Tibial artery (tissue), 4 donors: ENCODE measurements at regions not wholly inside any gene's neighbourhood (a gene's known extent, or its start where the extent isn't known, plus 50 kb on each side); places are given as distances from the start of the nearest gene placed in this dataset.
"Not testable (repeated sequence)": the region's sequence is repeated elsewhere in the genome, so short reads cannot be mapped to it uniquely, and the experiment has no call there.

ENCODE experiments used
- DNase-seq, 2 donors: peaks; one replicate each; pipeline ENCODE4 v3.0.0-alpha.2; 2019
- H3K27ac ChIP-seq, 2 donors: fragments of 200-600 bp; sonication (generic) in 1 of 2; 1 replicate in 1 of 2; 2 replicates in 1 of 2; pipeline ENCODE4 v1.5.1; 2018 to 2019; ENCODE audit warnings: mild to moderate bottlenecking in 1 of 2
- H3K27me3 ChIP-seq, 2 donors: fragments of 200-600 bp; sonication (generic) in 1 of 2; one replicate each; pipeline versions ENCODE4 v1.5.1 to v1.6.0; 2016 to 2019
- H3K36me3 ChIP-seq, 3 donors: fragments of 200-600 bp; sonication (generic) in 2 of 3; one replicate each; pipeline ENCODE4 v1.5.1; 2016 to 2019; ENCODE audit warnings: mild to moderate bottlenecking in 2 of 3
- H3K4me1 ChIP-seq, 4 donors: fragments of 200-600 bp; sonication (generic) in 2 of 4; 1 replicate in 3 of 4; 2 replicates in 1 of 4; pipeline ENCODE4 v1.5.1; 2016 to 2019
- H3K4me3 ChIP-seq, 2 donors: fragments of 200-600 bp; sonication (generic) in 1 of 2; 1 replicate in 1 of 2; 2 replicates in 1 of 2; pipeline ENCODE4 v1.5.1; 2018 to 2019; ENCODE audit warnings: mild to moderate bottlenecking in 2 of 2
- H3K9me3 ChIP-seq, 3 donors: fragments of 200-600 bp; sonication (generic) in 1 of 3; one replicate each; pipeline ENCODE4 v1.5.1; 2016 to 2019
- intact Hi-C: fragments of 100-400 bp; cut with DNase I; formaldehyde crosslinking; loops from one replicate; pipeline ENCODE4 v1.15.0; 2023; ENCODE audit warnings: low total_unique reads
- TF ChIP-seq, protein P1 (sequence below), 2 experiments: fragments of 200-600 bp in 1 of 2; fragments of 450-650 bp in 1 of 2; IDR thresholded peaks; one replicate each; pipeline ENCODE4 v1.5.1; 2017 to 2019; ENCODE audit warnings: antibody characterized with exemption in 2 of 2, mild to moderate bottlenecking in 1 of 2, moderate library complexity in 1 of 2

DNA sequence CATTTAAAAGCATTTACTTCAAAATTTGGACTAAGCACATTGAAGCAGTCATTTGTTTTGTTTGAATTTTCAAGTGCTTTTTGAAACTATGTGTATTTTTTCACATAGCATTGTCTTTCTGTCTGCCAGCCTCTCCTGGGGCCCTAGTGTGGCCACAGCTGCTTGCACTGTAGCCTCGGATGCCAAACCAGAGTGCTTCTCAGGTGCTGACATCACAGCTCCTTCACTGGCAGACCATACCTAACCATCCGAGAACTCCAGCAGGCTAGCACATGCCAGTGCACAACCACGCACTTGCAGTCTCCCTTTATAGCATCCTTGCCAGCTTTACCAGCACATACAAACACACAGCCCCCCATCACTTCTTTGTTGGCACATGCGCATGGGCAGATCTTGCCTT is 1019.7 kb downstream of the STPG2 start:
- Histone ChIP-seq H3K9me3 (no peaks in the 10 kb centered on the region), H3K27ac (no peak overlapping the region), H3K4me1 (no peaks in the 10 kb centered on the region), H3K27me3 (no peaks in the 10 kb centered on the region), H3K36me3 (no peaks in the 10 kb centered on the region), H3K4me3 (no peak overlapping the region)
- intact Hi-C loops, result no loop called here
- TF ChIP-seq, protein P1, sequence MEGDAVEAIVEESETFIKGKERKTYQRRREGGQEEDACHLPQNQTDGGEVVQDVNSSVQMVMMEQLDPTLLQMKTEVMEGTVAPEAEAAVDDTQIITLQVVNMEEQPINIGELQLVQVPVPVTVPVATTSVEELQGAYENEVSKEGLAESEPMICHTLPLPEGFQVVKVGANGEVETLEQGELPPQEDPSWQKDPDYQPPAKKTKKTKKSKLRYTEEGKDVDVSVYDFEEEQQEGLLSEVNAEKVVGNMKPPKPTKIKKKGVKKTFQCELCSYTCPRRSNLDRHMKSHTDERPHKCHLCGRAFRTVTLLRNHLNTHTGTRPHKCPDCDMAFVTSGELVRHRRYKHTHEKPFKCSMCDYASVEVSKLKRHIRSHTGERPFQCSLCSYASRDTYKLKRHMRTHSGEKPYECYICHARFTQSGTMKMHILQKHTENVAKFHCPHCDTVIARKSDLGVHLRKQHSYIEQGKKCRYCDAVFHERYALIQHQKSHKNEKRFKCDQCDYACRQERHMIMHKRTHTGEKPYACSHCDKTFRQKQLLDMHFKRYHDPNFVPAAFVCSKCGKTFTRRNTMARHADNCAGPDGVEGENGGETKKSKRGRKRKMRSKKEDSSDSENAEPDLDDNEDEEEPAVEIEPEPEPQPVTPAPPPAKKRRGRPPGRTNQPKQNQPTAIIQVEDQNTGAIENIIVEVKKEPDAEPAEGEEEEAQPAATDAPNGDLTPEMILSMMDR (IDR thresholded peaks at IDR 0.05), result no peak
- no peak for DNase-seq

DNA sequence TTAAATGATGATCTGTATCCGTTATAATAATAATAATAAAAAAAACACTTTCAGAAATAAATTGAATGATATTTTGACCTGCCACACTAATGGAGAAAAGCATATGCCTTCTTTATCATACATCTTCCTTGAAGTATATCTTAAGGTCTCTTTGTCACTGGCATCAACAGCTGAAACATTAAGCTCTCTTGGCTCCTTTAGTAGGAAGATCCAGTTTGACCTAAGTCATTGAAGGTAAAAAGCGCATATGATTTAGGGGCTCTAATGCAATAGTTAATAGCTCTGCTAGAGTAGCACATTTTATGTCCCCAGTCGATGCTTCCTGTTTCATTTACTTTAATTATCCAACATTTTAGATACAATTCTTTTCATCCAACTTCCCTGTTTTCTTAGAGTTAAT is 1010.8 kb downstream of the STPG2 start:
- H3K36me3 ChIP-seq, result no peaks in the 10 kb centered on the region
- no peak overlapping the region for H3K4me3 ChIP-seq
- no peak for DNase-seq
- no peaks in the 10 kb centered on the region for H3K4me1 ChIP-seq
- no peaks in the 10 kb centered on the region for H3K9me3 ChIP-seq
- H3K27ac ChIP-seq, result no peak overlapping the region
- TF ChIP-seq, protein P1 (IDR thresholded peaks at IDR 0.05), result no peak
- no peaks in the 10 kb centered on the region for H3K27me3 ChIP-seq
- intact Hi-C loops, result no loop called here

DNA sequence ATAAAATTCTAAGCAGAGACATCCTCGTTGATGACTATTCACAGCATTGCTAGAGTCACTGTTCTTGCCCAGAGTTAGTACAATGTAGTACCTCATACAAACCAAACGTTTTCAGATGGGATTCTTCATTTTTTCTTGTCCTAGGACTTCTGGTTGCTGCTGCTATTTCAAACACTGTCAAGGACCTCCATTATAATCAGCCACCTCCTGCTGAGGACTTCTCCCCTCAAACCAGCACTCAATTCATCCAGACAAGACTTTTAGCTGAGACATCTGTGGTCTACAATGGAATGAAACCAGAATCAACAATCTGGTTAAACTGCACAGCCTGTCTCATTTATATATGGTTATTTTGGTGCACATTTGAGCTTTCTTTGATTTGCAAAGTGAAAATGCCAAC is 1008.8 kb downstream of the STPG2 start:
- intact Hi-C loops, result no loop called here
- DNase-seq, result no peak
- H3K4me3 ChIP-seq, result no peak overlapping the region
- no peaks in the 10 kb centered on the region for H3K27me3 ChIP-seq
- no peaks in the 10 kb centered on the region for H3K4me1 ChIP-seq
- no peaks in the 10 kb centered on the region for H3K36me3 ChIP-seq
- H3K27ac ChIP-seq, result no peak overlapping the region
- TF ChIP-seq, protein P1 (IDR thresholded peaks at IDR 0.05), result no peak
- H3K9me3 ChIP-seq, result no peaks in the 10 kb centered on the region

DNA sequence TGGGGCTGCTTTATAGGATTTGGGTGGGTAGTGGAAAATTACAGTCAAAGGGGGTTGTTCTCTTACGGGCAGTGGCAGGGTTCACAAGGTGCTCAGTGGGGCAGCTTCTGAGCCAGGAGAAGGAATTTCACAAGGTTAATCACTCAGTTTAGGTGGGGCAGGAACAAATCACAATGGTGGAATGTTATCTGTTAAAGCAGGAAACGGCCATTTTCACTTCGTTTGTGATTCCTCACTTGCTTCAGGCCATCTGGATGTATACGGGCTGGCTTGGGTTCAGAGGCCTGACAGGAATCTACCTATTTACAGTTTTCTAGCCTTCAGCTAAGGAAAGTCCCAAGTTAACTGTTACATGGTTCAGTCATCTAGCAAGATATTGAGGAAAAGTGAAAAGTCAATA is 1003.5 kb downstream of the STPG2 start:
- TF ChIP-seq, protein P1 (IDR thresholded peaks at IDR 0.05), result no peak

DNA sequence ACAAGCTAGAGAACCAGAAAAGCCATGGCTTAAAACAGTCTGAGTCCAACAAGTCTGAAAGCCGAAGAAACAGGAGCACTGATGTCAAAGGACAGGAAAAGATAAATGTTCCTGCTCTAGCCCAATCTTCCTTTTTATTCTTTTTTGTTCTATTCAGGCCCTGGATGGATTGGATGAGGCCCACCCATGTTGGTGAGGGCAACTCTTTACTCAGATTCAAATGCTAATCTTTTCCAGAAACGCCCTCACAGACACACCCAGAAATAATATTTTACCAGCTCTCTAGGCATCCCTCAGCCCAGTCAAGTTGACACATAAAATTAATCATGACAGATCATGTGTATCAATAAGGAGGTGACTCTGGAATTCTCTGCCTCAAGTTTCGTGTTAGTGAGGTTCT is 1002.7 kb downstream of the STPG2 start:
- intact Hi-C loops, result no loop called here
- Histone ChIP-seq H3K9me3 (no peaks in the 10 kb centered on the region), H3K4me1 (no peaks in the 10 kb centered on the region), H3K27me3 (no peaks in the 10 kb centered on the region), H3K36me3 (no peaks in the 10 kb centered on the region), H3K27ac (no peak overlapping the region), H3K4me3 (no peak overlapping the region)
- no peak for DNase-seq
- TF ChIP-seq, protein P1 (IDR thresholded peaks at IDR 0.05), result no peak

More for the DNA sequence above, 1003.5 kb downstream of the STPG2 start:
- no peak overlapping the region for H3K4me3 ChIP-seq
- no peaks in the 10 kb centered on the region for H3K27me3 ChIP-seq
- no peak for DNase-seq
- no peaks in the 10 kb centered on the region for H3K4me1 ChIP-seq
- intact Hi-C loops, result no loop called here
- H3K36me3 ChIP-seq, result no peaks in the 10 kb centered on the region
- no peak overlapping the region for H3K27ac ChIP-seq
- no peaks in the 10 kb centered on the region for H3K9me3 ChIP-seq

DNA sequence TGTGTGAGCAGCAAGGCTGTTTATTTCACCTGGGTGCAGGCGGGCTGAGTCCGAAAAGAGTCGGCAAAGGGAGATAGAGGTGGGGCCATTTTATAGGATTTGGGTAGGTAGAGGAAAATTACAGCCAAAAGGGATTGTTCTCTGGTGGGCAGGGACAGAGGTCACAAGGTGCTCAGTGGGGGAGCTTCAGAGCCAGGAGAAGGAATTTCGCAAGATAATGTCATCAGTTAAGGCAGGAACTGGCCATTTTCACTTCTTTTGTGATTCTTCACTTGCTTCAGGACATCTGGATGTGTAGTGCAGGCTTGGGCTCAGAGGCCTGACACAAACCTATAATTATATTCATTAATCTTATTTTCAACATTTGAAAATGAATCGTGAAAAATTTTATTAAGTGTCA is 1001.9 kb downstream of the STPG2 start:
- H3K4me1 ChIP-seq, H3K4me3 ChIP-seq, H3K36me3 ChIP-seq, intact Hi-C loops, H3K27ac ChIP-seq, H3K9me3 ChIP-seq, DNase-seq, H3K27me3 ChIP-seq: not testable (repeated sequence)
